CD4-positive, alpha-beta memory T cell (primary cell): ENCODE measurements at regions not wholly inside any gene's neighbourhood (a gene's known extent, or its start where the extent isn't known, plus 50 kb on each side); places are given as distances from the start of the nearest gene placed in this dataset.

ENCODE experiments used
- CTCF ChIA-PET: fragments of 350-600 bp; sonication (Branson Sonifier 250); formaldehyde crosslinking; loops from one replicate; lab custom pipeline; 2021; ENCODE audit warnings: inconsistent platforms; ENCODE audit not compliant: partially characterized antibody; lab: Charles Lee
- POLR2A ChIA-PET: fragments of 350-600 bp; sonication (Branson Sonifier 250); formaldehyde crosslinking; loops from one replicate; lab custom pipeline; 2021; ENCODE audit not compliant: partially characterized antibody; lab: Charles Lee
- DNase-seq, 5 donors: peaks; one replicate each; pipeline versions ENCODE4 v3.0.0 to v3.0.0-alpha.2; 2020 to 2022; ENCODE audit warnings: mixed read lengths in 1 of 5
- H3K27ac ChIP-seq: one replicate; pipeline ENCODE4 v1.7.0; 2013; ENCODE audit warnings: low read depth, low read length
- H3K27me3 ChIP-seq: 2 replicates; pipeline ENCODE4 v1.7.0; 2013; ENCODE audit warnings: mild to moderate bottlenecking, low read length, moderate library complexity; ENCODE audit not compliant: insufficient read depth
- H3K36me3 ChIP-seq: 2 replicates; pipeline ENCODE4 v1.7.0; 2013; ENCODE audit warnings: mild to moderate bottlenecking, low read length, moderate library complexity; ENCODE audit not compliant: insufficient read depth
- H3K4me1 ChIP-seq: 2 replicates; pipeline ENCODE4 v1.7.0; 2013; ENCODE audit warnings: mild to moderate bottlenecking, low read length, moderate library complexity; ENCODE audit not compliant: insufficient read depth
- H3K4me3 ChIP-seq, 2 donors: one replicate each; pipeline ENCODE4 v1.7.0; 2013; ENCODE audit warnings: low read length in 2 of 2, mild to moderate bottlenecking in 1 of 2
- H3K9me3 ChIP-seq, 2 donors: one replicate each; pipeline ENCODE4 v1.7.0; 2013; ENCODE audit warnings: low read length in 2 of 2, control low read depth in 1 of 2; ENCODE audit not compliant: control insufficient read depth in 1 of 2
- H3K27ac Mint-ChIP-seq, 7 donors: one replicate each; pipeline ENCODE4 v1.8.0; 2020 to 2021; ENCODE audit warnings: mixed read lengths in 7 of 7, mild to moderate bottlenecking in 6 of 7, inconsistent platforms in 3 of 7, moderate library complexity in 3 of 7
- H3K27me3 Mint-ChIP-seq, 2 donors: one replicate each; pipeline ENCODE4 v1.8.0; 2020 to 2021; ENCODE audit warnings: mixed read lengths in 2 of 2
- H3K36me3 Mint-ChIP-seq, 2 donors: one replicate each; pipeline ENCODE4 v1.8.0; 2020 to 2021; ENCODE audit warnings: mixed read lengths in 2 of 2, inconsistent platforms in 1 of 2, mild to moderate bottlenecking in 1 of 2
- H3K4me1 Mint-ChIP-seq, 4 donors: one replicate each; pipeline ENCODE4 v1.8.0; 2020 to 2021; ENCODE audit warnings: mixed read lengths in 4 of 4, mild to moderate bottlenecking in 1 of 4
- H3K4me3 Mint-ChIP-seq, 8 donors: one replicate each; pipeline ENCODE4 v1.8.0; 2020 to 2021; ENCODE audit warnings: mixed read lengths in 8 of 8, mild to moderate bottlenecking in 7 of 8, moderate library complexity in 6 of 8, inconsistent platforms in 3 of 8
- H3K9me3 Mint-ChIP-seq, 8 donors: one replicate each; pipeline ENCODE4 v1.8.0; 2020 to 2021; ENCODE audit warnings: mixed read lengths in 8 of 8, mild to moderate bottlenecking in 5 of 8, inconsistent platforms in 3 of 8, moderate library complexity in 1 of 8
- intact Hi-C: fragments of 100-400 bp; cut with micrococcal nuclease; formaldehyde crosslinking; loops from one replicate; pipeline ENCODE4 v1.15.1; 2023

GRCh38 chr14:83355609-83356008 lies 1822.0 kb upstream of the SEL1L start:
- no peaks in the 10 kb centered on the region for H3K4me1 Mint-ChIP-seq
- H3K9me3 Mint-ChIP-seq: peaks cover 0 to 20% (median 10%) of the 10 kb centered on the region in 8 donors
- no peaks in the 10 kb centered on the region for H3K36me3 Mint-ChIP-seq
- Histone ChIP-seq H3K27ac (no peak overlapping the region), H3K4me1 (no peaks in the 10 kb centered on the region), H3K36me3 (no peaks in the 10 kb centered on the region), H3K27me3 (no peaks in the 10 kb centered on the region), H3K9me3 (no peaks in the 10 kb centered on the region), H3K4me3 (no peak overlapping the region)
- CTCF ChIA-PET: no interaction called here
- no peak overlapping the region for H3K4me3 Mint-ChIP-seq
- no peaks in the 10 kb centered on the region for H3K27me3 Mint-ChIP-seq
- POLR2A ChIA-PET: no interaction called here
- intact Hi-C loops: no loop called here
- no peak for DNase-seq
- H3K27ac Mint-ChIP-seq: no peak overlapping the region

GRCh38 chr14:83356080-83356479 lies 1822.4 kb upstream of the SEL1L start:
- no peaks in the 10 kb centered on the region for H3K4me1 Mint-ChIP-seq
- no peaks in the 10 kb centered on the region for H3K27me3 ChIP-seq
- ChIA-PET POLR2A (no interaction called here), CTCF (no interaction called here)
- no peak overlapping the region for H3K4me3 ChIP-seq
- H3K27ac Mint-ChIP-seq: no peak overlapping the region
- DNase-seq: no peak
- H3K4me3 Mint-ChIP-seq: no peak overlapping the region
- intact Hi-C loops: no loop called here
- H3K9me3 Mint-ChIP-seq: peaks cover 0 to 20% (median 10%) of the 10 kb centered on the region in 8 donors
- no peak overlapping the region for H3K27ac ChIP-seq
- no peaks in the 10 kb centered on the region for H3K36me3 ChIP-seq
- no peaks in the 10 kb centered on the region for H3K36me3 Mint-ChIP-seq
- no peaks in the 10 kb centered on the region for H3K27me3 Mint-ChIP-seq
- no peaks in the 10 kb centered on the region for H3K9me3 ChIP-seq
- H3K4me1 ChIP-seq: no peaks in the 10 kb centered on the region

GRCh38 chr14:83372271-83372670 lies 1838.6 kb upstream of the SEL1L start:
- Mint-ChIP-seq H3K27ac (no peak overlapping the region), H3K4me1 (no peaks in the 10 kb centered on the region), H3K4me3 (no peak overlapping the region), H3K36me3 (no peaks in the 10 kb centered on the region), H3K9me3 (peaks cover 2 to 29% (median 13%) of the 10 kb centered on the region in 8 donors), H3K27me3 (no peaks in the 10 kb centered on the region)
- DNase-seq: no peak
- Histone ChIP-seq H3K9me3 (peaks cover 0 to 3% of the 10 kb centered on the region in 2 donors), H3K27ac (no peak overlapping the region), H3K4me1 (no peaks in the 10 kb centered on the region), H3K36me3 (no peaks in the 10 kb centered on the region), H3K4me3 (no peak overlapping the region), H3K27me3 (no peaks in the 10 kb centered on the region)
- ChIA-PET POLR2A (no interaction called here), CTCF (no interaction called here)
- intact Hi-C loops: no loop called here

- peaks cover 0 to 3% of the 10 kb centered on the region in 2 donors for H3K9me3 ChIP-seq
- no peak overlapping the region for H3K4me3 ChIP-seq
- no peaks in the 10 kb centered on the region for H3K36me3 Mint-ChIP-seq
- no peak overlapping the region for H3K27ac Mint-ChIP-seq
- POLR2A ChIA-PET: no interaction called here
- H3K4me3 Mint-ChIP-seq: no peak overlapping the region
- no peak overlapping the region for H3K27ac ChIP-seq
- intact Hi-C loops: no loop called here
- H3K27me3 Mint-ChIP-seq: no peaks in the 10 kb centered on the region
- CTCF ChIA-PET: no interaction called here
- no peak for DNase-seq
- no peaks in the 10 kb centered on the region for H3K4me1 Mint-ChIP-seq
- H3K9me3 Mint-ChIP-seq: peaks cover 0 to 39% (median 25%) of the 10 kb centered on the region in 8 donors
- H3K4me1 ChIP-seq: no peaks in the 10 kb centered on the region
- H3K36me3 ChIP-seq: no peaks in the 10 kb centered on the region
- H3K27me3 ChIP-seq: no peaks in the 10 kb centered on the region
Observed at GRCh38 chr14:83379436-83379835, 1845.8 kb upstream of the SEL1L start.

- Histone ChIP-seq H3K4me3 (no peak overlapping the region), H3K36me3 (no peaks in the 10 kb centered on the region), H3K9me3 (no peaks in the 10 kb centered on the region), H3K27ac (no peak overlapping the region), H3K4me1 (no peaks in the 10 kb centered on the region), H3K27me3 (no peaks in the 10 kb centered on the region)
- CTCF ChIA-PET: no interaction called here
- Mint-ChIP-seq H3K4me3 (no peak overlapping the region), H3K4me1 (no peaks in the 10 kb centered on the region), H3K9me3 (peaks cover 0 to 36% (median 25%) of the 10 kb centered on the region in 8 donors), H3K27ac (no peak overlapping the region), H3K27me3 (no peaks in the 10 kb centered on the region), H3K36me3 (no peaks in the 10 kb centered on the region)
- POLR2A ChIA-PET: no interaction called here
- intact Hi-C loops: no loop called here
- no peak for DNase-seq
Observed at GRCh38 chr14:83384253-83384652, 1850.6 kb upstream of the SEL1L start.

- ChIA-PET POLR2A (no interaction called here), CTCF (no interaction called here)
- Histone ChIP-seq H3K4me3 (no peak overlapping the region), H3K36me3 (no peaks in the 10 kb centered on the region), H3K9me3 (no peaks in the 10 kb centered on the region), H3K4me1 (no peaks in the 10 kb centered on the region), H3K27me3 (no peaks in the 10 kb centered on the region), H3K27ac (no peak overlapping the region)
- Mint-ChIP-seq H3K4me1 (no peaks in the 10 kb centered on the region), H3K27ac (no peak overlapping the region), H3K27me3 (no peaks in the 10 kb centered on the region), H3K36me3 (no peaks in the 10 kb centered on the region), H3K4me3 (no peak overlapping the region), H3K9me3 (peaks cover 0 to 20% (median 7%) of the 10 kb centered on the region in 8 donors)
- intact Hi-C loops: no loop called here
- DNase-seq: no peak
Observed at GRCh38 chr14:83395321-83395720, 1861.7 kb upstream of the SEL1L start.

- POLR2A ChIA-PET: no interaction called here
- Mint-ChIP-seq H3K4me1 (no peaks in the 10 kb centered on the region), H3K4me3 (no peak overlapping the region), H3K27me3 (no peaks in the 10 kb centered on the region), H3K36me3 (no peaks in the 10 kb centered on the region), H3K27ac (no peak overlapping the region), H3K9me3 (peaks cover 0 to 22% (median 7%) of the 10 kb centered on the region in 8 donors)
- H3K4me1 ChIP-seq: no peaks in the 10 kb centered on the region
- CTCF ChIA-PET: no interaction called here
- intact Hi-C loops: no loop called here
- no peak for DNase-seq
- H3K27me3 ChIP-seq: no peaks in the 10 kb centered on the region
- H3K9me3 ChIP-seq: no peaks in the 10 kb centered on the region
- no peak overlapping the region for H3K4me3 ChIP-seq
- H3K36me3 ChIP-seq: no peaks in the 10 kb centered on the region
- H3K27ac ChIP-seq: no peak overlapping the region
Observed at GRCh38 chr14:83416476-83416875, 1882.8 kb upstream of the SEL1L start.

- Histone ChIP-seq H3K27ac (no peak overlapping the region), H3K36me3 (no peaks in the 10 kb centered on the region), H3K9me3 (no peaks in the 10 kb centered on the region), H3K27me3 (no peaks in the 10 kb centered on the region), H3K4me3 (no peak overlapping the region), H3K4me1 (no peaks in the 10 kb centered on the region)
- Mint-ChIP-seq H3K4me1 (no peaks in the 10 kb centered on the region), H3K27ac (no peak overlapping the region), H3K27me3 (no peaks in the 10 kb centered on the region), H3K9me3 (peaks cover 0 to 16% (median 4%) of the 10 kb centered on the region in 8 donors), H3K36me3 (no peaks in the 10 kb centered on the region), H3K4me3 (peak overlapping the region in 1 of 8 donors; percentile 36)
- intact Hi-C loops: no loop called here
- POLR2A ChIA-PET: no interaction called here
- CTCF ChIA-PET: no interaction called here
- DNase-seq: no peak
Observed at GRCh38 chr14:83419420-83419819, 1885.8 kb upstream of the SEL1L start.
